ENCODE measurements at regions not wholly inside any gene's neighbourhood (a gene's known extent, or its start where the extent isn't known, plus 50 kb on each side); places are given as distances from the start of the nearest gene placed in this dataset.
"Not testable (repeated sequence)": the region's sequence is repeated elsewhere in the genome, so short reads cannot be mapped to it uniquely, and the experiment has no call there.

DNA sequence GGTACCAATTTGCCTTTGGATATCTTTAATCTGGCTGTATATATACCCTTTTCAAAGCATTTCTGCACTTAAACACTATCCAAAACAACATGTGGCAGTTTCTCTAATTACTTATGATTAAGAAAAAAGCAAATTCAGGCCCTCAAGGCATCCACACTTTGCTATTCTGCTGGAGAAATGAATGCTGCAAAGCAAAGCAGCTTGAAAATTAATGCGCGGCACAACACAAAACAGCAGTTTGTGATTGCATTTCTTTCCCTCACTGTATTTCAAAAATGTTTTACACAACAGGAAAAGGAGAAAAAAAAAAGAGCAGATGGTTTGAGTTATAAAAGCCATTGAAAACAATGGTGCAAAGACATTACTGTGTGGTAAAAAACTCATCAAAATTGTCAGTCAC, 738.4 kb upstream of the RAG2 start:
- FAIRE-seq (no peak), DNase-seq (ENCODE audit: insufficient read length) (no peak)
- TF ChIP-seq POLR2AphosphoS5 (IDR thresholded peaks at IDR 0.05; ENCODE audit: low read depth, low read length), result no peak
- no peak for TF ChIP-seq POLR2A (IDR thresholded peaks at IDR 0.05; ENCODE audit: low read depth, low read length)
- TF ChIP-seq TAF1 (IDR thresholded peaks at IDR 0.05; ENCODE audit: borderline replicate concordance, low read depth, low read length), result no peak

DNA sequence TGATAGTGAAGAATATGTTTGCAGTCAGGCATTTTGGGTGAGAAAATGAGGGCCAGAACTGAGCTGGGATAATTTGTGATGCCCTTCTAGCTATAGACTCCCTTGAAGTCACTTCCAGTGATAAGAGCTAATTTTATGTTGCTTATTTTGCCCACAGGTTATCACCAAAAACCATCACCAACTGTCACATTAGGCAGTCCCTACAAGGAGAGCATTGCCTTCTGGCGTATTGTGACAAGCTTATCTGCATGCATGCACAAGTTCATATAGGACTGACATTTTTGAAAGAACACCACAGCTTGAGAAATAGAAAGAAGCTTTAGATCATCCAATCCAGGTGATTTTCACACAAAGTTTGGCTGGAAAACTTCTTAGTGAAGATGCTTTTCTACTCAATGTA, 735.3 kb upstream of the RAG2 start:
- DNase-seq (ENCODE audit: insufficient read length) (no peak), FAIRE-seq (no peak)
- TF ChIP-seq POLR2AphosphoS5 (IDR thresholded peaks at IDR 0.05; ENCODE audit: low read depth, low read length), result no peak
- TF ChIP-seq POLR2A (IDR thresholded peaks at IDR 0.05; ENCODE audit: low read depth, low read length), result no peak
- no peak for TF ChIP-seq TAF1 (IDR thresholded peaks at IDR 0.05; ENCODE audit: borderline replicate concordance, low read depth, low read length)

DNA sequence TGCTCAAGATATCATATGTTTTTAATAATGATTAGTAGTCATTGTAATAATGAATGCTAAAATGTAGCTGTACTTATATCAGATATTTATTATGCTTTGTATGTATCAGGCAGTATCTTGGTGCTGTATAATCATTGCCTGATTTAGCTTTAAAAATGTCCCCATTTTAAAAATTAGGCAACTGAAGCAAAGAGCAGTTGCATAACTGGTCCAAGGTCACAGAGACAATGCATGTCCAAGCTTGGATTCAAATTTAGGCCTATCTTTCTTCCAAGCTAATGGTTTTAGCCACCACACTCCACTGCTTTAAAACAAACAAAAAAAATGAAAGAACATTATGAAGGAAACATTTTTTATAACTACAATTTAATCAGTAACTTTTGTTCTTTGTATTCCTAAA, 725.8 kb upstream of the RAG2 start:
- FAIRE-seq (no peak), DNase-seq (ENCODE audit: insufficient read length) (no peak)
- TF ChIP-seq TAF1 (IDR thresholded peaks at IDR 0.05; ENCODE audit: borderline replicate concordance, low read depth, low read length) (no peak), POLR2A (IDR thresholded peaks at IDR 0.05; ENCODE audit: low read depth, low read length) (no peak), POLR2AphosphoS5 (IDR thresholded peaks at IDR 0.05; ENCODE audit: low read depth, low read length) (no peak)

DNA sequence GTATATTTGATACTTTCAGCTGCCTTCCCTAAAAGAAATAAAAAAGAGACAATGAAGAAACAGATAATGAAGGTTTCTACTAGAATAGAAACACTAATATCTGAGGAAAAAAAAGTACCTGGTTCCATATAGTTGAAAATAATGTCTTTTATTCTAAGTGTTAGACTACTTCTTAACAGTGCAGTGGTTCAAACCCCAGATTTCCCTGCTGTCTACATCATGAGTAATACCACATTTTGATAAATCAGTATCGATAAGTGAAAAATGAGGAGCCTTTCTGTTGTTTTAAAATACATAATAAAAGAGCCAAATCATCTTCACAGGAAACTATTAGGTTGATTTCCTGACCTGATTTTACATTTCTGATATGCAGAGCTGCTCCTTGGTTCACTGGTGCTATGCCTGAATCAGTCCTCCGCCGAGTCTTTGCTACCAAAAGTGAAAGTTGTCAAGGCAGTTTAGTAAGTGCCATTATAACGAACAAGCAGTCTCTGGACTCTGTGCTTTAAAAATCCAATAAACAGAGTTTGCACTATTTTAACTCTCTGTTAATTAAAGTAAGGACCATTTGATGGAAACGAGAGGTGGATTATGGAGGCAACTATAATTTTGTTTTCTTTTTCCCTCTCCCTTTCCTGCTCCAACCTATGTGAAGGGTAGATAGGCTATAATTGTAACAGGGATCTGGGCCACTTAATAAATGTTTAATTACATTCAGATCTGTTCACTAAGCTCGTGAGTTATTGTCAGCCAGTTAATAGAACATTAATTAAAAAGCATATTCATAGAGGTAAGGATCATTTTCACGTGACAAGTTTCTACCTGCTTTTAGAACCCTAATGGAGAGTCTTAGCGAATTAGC, 724.5 kb upstream of the RAG2 start:
- no peak for TF ChIP-seq POLR2A (IDR thresholded peaks at IDR 0.05; ENCODE audit: low read depth, low read length)
- no peak for TF ChIP-seq POLR2AphosphoS5 (IDR thresholded peaks at IDR 0.05; ENCODE audit: low read depth, low read length)
- no peak for TF ChIP-seq TAF1 (IDR thresholded peaks at IDR 0.05; ENCODE audit: borderline replicate concordance, low read depth, low read length)
- DNase-seq (ENCODE audit: insufficient read length), result no peak
- FAIRE-seq, result no peak

- FAIRE-seq (no peak), DNase-seq (ENCODE audit: insufficient read length) (no peak)
- TF ChIP-seq POLR2A (IDR thresholded peaks at IDR 0.05; ENCODE audit: low read depth, low read length), result no peak
- TF ChIP-seq POLR2AphosphoS5 (IDR thresholded peaks at IDR 0.05; ENCODE audit: low read depth, low read length), result no peak
- no peak for TF ChIP-seq TAF1 (IDR thresholded peaks at IDR 0.05; ENCODE audit: borderline replicate concordance, low read depth, low read length)
Observed at GRCh38 chr11:37320921-37321320, 722.9 kb upstream of the RAG2 start.

DNA sequence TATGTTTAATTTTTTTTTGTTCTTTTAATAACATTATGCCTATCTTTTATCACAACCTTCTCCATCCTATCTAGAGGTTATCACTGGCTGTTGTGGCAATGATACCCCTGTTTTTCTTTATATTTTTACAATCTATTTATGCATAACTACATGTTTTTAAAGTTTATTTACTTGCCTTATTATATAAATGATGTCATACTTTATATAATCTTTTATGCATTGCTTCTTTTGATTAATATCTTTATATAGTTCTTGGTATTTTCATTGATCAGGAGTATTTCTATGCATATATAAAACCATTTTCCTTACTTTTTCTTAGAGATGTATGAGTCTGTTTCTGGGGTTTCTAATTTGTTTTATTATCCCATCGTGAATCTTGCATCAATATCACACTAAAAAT, 719.8 kb upstream of the RAG2 start:
- FAIRE-seq (no peak), DNase-seq (ENCODE audit: insufficient read length) (no peak)
- TF ChIP-seq POLR2A (IDR thresholded peaks at IDR 0.05; ENCODE audit: low read depth, low read length) (no peak), POLR2AphosphoS5 (IDR thresholded peaks at IDR 0.05; ENCODE audit: low read depth, low read length) (no peak), TAF1 (IDR thresholded peaks at IDR 0.05; ENCODE audit: borderline replicate concordance, low read depth, low read length) (no peak)

DNA sequence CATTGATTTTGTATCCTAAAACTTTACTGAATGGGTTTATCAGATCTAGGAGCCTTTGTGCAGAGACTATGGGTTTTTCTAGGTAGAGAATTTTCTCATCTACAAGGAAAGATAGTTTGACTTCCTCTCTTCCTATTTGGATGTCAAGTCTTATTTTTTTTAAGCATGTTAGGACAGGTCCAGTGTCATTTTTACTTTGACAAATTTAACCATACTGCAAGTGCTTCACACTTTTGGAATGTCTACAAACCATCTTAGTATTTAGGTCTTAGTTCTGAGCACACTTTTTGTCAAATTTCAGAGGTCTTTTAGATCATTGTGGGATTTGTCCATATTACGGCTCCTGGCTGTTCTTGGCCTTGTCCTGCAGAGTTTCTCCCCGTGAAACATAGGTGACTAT, 715.2 kb upstream of the RAG2 start:
- FAIRE-seq, result no peak

GRCh38 chr11:37306563-37306962, 708.5 kb upstream of the RAG2 start:
- FAIRE-seq (no peak), DNase-seq (ENCODE audit: insufficient read length) (no peak)
- no peak for TF ChIP-seq POLR2A (IDR thresholded peaks at IDR 0.05; ENCODE audit: low read depth, low read length)
- TF ChIP-seq TAF1 (IDR thresholded peaks at IDR 0.05; ENCODE audit: borderline replicate concordance, low read depth, low read length), result no peak
- TF ChIP-seq POLR2AphosphoS5 (IDR thresholded peaks at IDR 0.05; ENCODE audit: low read depth, low read length), result no peak

More for the DNA sequence above, 715.2 kb upstream of the RAG2 start:
- TF ChIP-seq POLR2AphosphoS5 (IDR thresholded peaks at IDR 0.05; ENCODE audit: low read depth, low read length) (no peak), TAF1 (IDR thresholded peaks at IDR 0.05; ENCODE audit: borderline replicate concordance, low read depth, low read length) (no peak), POLR2A (IDR thresholded peaks at IDR 0.05; ENCODE audit: low read depth, low read length) (no peak)
- DNase-seq (ENCODE audit: insufficient read length), result no peak

DNA sequence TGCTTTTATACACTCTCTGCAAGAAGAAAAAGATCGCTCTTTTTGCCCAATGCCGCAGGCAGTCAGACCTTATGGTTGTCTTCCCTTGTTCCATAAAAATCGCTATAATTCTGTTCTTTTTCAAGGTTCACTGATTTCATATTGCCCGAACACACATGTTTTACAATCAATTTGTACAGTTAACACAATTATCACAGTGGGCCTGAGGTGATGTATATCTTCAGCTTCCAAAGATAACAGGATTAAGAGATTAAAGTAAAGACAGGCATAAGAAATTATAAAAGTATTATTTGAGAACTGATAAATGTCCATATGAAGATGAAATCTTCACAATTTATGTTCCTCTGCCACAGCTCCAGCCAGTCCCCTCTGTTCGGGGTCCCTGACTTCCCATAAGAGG, 703.4 kb upstream of the RAG2 start:
- FAIRE-seq; DNase-seq (ENCODE audit: insufficient read length): not testable (repeated sequence)

GRCh38 chr11:37298173-37298572, 700.1 kb upstream of the RAG2 start:
- FAIRE-seq (no peak), DNase-seq (ENCODE audit: insufficient read length) (no peak)
- TF ChIP-seq POLR2AphosphoS5 (IDR thresholded peaks at IDR 0.05; ENCODE audit: low read depth, low read length) (no peak), TAF1 (IDR thresholded peaks at IDR 0.05; ENCODE audit: borderline replicate concordance, low read depth, low read length) (no peak), POLR2A (IDR thresholded peaks at IDR 0.05; ENCODE audit: low read depth, low read length) (no peak)

GRCh38 chr11:37286890-37287289, 688.9 kb upstream of the RAG2 start:
- FAIRE-seq (no peak), DNase-seq (ENCODE audit: insufficient read length) (no peak)
- TF ChIP-seq POLR2A (IDR thresholded peaks at IDR 0.05; ENCODE audit: low read depth, low read length) (no peak), POLR2AphosphoS5 (IDR thresholded peaks at IDR 0.05; ENCODE audit: low read depth, low read length) (no peak), TAF1 (IDR thresholded peaks at IDR 0.05; ENCODE audit: borderline replicate concordance, low read depth, low read length) (no peak)

DNA sequence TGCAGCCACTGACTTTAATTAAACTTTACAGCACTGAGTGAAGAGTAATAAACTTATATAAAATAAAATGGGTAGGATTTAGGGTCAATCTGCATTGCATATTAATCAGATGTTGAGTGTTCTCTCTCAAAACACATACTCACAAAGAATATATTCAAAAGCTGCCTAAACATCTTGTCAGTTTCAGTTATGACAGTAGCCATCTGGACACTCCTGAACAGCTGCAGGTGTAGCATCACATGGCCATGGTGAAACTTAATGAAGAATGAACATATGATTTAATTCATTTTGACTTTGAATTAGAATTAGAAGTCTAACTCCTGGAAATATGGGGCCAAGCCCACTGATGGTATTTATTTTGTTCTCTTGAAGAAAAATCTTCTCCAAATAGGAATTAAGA, 684.3 kb upstream of the RAG2 start:
- FAIRE-seq (no peak), DNase-seq (ENCODE audit: insufficient read length) (no peak)
- TF ChIP-seq POLR2A (IDR thresholded peaks at IDR 0.05; ENCODE audit: low read depth, low read length) (no peak), TAF1 (IDR thresholded peaks at IDR 0.05; ENCODE audit: borderline replicate concordance, low read depth, low read length) (no peak), POLR2AphosphoS5 (IDR thresholded peaks at IDR 0.05; ENCODE audit: low read depth, low read length) (no peak)
